Panc1 (cell line): ENCODE measurements at regions not wholly inside any gene's neighbourhood (a gene's known extent, or its start where the extent isn't known, plus 50 kb on each side); places are given as distances from the start of the nearest gene placed in this dataset.

ENCODE experiments used
- ATAC-seq: fragments of 200-7000 bp; cut with Tn5 transposase; 2 replicates; pipeline ENCODE4 v1.9.1; 2020; ENCODE audit warnings: mild to moderate bottlenecking, moderate library complexity
- BruUV-seq: library from RNA; stranded (reverse); fragments of 400-500 nt; replicated peaks from 2 replicates; lab custom pipeline; 2021; lab: Mats Ljungman, UMichigan
- CTCF ChIA-PET: fragments of 300-600 bp; sonication (Branson Sonifier 250); formaldehyde crosslinking; loops from one replicate; lab custom pipeline; 2022; ENCODE audit warnings: antibody characterized with exemption; lab: Charles Lee
- POLR2A ChIA-PET: fragments of 300-600 bp; sonication (Branson Sonifier 250); formaldehyde crosslinking; loops from one replicate; lab custom pipeline; 2022; ENCODE audit warnings: antibody characterized with exemption; lab: Charles Lee
- DNase-seq: peaks from one replicate; pipeline ENCODE4 v3.0.0-alpha.2; 2010; ENCODE audit warnings: low read depth, low spot score
- H3K27ac ChIP-seq: 2 replicates; pipeline ENCODE4 v1.5.1; 2011; ENCODE audit warnings: mild to moderate bottlenecking, low read length, inconsistent platforms
- H3K27me3 ChIP-seq: fragments of 200-500 bp; sonication (Bioruptor generic); 2 replicates; pipeline ENCODE4 v1.6.0; 2014; ENCODE audit warnings: low read length, inconsistent platforms; ENCODE audit not compliant: control insufficient read depth, insufficient read depth
- H3K36me3 ChIP-seq: fragments of 200-500 bp; sonication (Bioruptor generic); 2 replicates; pipeline ENCODE4 v1.5.1; 2014; ENCODE audit warnings: inconsistent platforms, mild to moderate bottlenecking, low read length, moderate library complexity; ENCODE audit not compliant: control insufficient read depth, insufficient read depth
- H3K4me1 ChIP-seq: 2 replicates; pipeline ENCODE4 v1.5.1; 2011; ENCODE audit warnings: inconsistent platforms, mild to moderate bottlenecking, low read length, moderate library complexity; ENCODE audit not compliant: control insufficient read depth, insufficient read depth
- H3K4me3 ChIP-seq, 2 experiments: 2 replicates each; pipeline ENCODE4 v1.5.1; 2011 to 2012; ENCODE audit warnings: low read depth in 2 of 2, low read length in 2 of 2, mild to moderate bottlenecking in 2 of 2, inconsistent platforms in 1 of 2, moderate library complexity in 1 of 2
- H3K9me3 ChIP-seq: fragments of 200-500 bp; sonication (Bioruptor generic); 2 replicates; pipeline ENCODE4 v1.5.1; 2014; ENCODE audit warnings: low read depth, mild to moderate bottlenecking, inconsistent platforms, low read length, moderate library complexity; ENCODE audit not compliant: control insufficient read depth, insufficient read depth
- CTCF ChIP-seq: fragments of 450-650 bp; IDR thresholded peaks from 2 replicates; pipeline ENCODE4 v1.5.1; 2017; ENCODE audit warnings: mild to moderate bottlenecking
- POLR2AphosphoS5 ChIP-seq: IDR thresholded peaks from 2 replicates; pipeline ENCODE4 v1.6.1; 2012; ENCODE audit warnings: mild to moderate bottlenecking, low read depth, low read length, moderate library complexity
- SIN3A ChIP-seq: IDR thresholded peaks from 2 replicates; pipeline ENCODE4 v1.6.1; 2012; ENCODE audit warnings: low read depth, mild to moderate bottlenecking, low read length, moderate library complexity, borderline replicate concordance; ENCODE audit not compliant: insufficient read depth
- TCF7L2 ChIP-seq: IDR thresholded peaks from 2 replicates; pipeline ENCODE4 v1.6.1; 2011; ENCODE audit warnings: mild to moderate bottlenecking, low read depth, low read length, inconsistent platforms
- in situ Hi-C: cut with HindIII; loops from 2 replicates; pipeline ENCODE4 v1.10.0; 2016; ENCODE audit warnings: low sequenced_read_pairs, low pct_unique_long_range_greater_than_20kb
- intact Hi-C: fragments of 100-400 bp; cut with micrococcal nuclease; formaldehyde crosslinking; loops from one replicate; pipeline ENCODE4 v1.10.0; 2022; ENCODE audit not compliant: unreplicated experiment
- TF ChIP-seq, protein P1 (sequence below), 2 experiments: IDR thresholded peaks; 2 replicates each; pipeline ENCODE4 v1.6.1; 2011 to 2012; ENCODE audit warnings: low read depth in 2 of 2, control low read depth in 1 of 2, low read length in 1 of 2, mild to moderate bottlenecking in 1 of 2, moderate library complexity in 1 of 2; ENCODE audit not compliant: insufficient read depth in 1 of 2

DNA sequence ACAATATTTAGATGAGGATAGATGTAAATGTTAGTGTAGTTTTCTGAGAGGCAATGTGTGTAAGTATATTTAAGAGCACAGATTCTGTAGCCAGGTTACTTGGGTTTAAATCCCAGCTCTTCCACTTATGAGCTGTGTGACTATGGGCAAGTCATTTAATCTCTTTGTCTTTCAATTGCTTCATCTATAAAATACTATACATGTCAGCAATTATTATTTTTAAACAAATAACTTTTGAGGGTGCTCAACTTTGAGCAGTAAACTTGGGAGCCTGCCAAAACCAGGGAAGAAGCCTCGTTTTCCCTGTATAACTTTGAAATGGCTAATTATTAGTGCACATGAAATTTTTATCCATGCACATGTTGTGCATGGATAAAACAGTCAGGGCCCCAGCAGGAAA, 222.8 kb downstream of the FOXD2 start:
- ATAC-seq (no peak), DNase-seq (no peak)
- POLR2A ChIA-PET: no interaction called here
- no peaks in the 10 kb centered on the region for H3K4me1 ChIP-seq
- in situ Hi-C loops: no loop called here
- no peak overlapping the region for H3K4me3 ChIP-seq
- no peaks in the 10 kb centered on the region for H3K36me3 ChIP-seq
- no peak overlapping the region for H3K27ac ChIP-seq
- no peaks in the 10 kb centered on the region for H3K9me3 ChIP-seq
- CTCF ChIA-PET: no interaction called here
- intact Hi-C loops: no loop called here
- H3K27me3 ChIP-seq: no peaks in the 10 kb centered on the region
- TF ChIP-seq SIN3A (no peak), TCF7L2 (no peak), CTCF (no peak), POLR2AphosphoS5 (no peak)
- TF ChIP-seq, protein P1, sequence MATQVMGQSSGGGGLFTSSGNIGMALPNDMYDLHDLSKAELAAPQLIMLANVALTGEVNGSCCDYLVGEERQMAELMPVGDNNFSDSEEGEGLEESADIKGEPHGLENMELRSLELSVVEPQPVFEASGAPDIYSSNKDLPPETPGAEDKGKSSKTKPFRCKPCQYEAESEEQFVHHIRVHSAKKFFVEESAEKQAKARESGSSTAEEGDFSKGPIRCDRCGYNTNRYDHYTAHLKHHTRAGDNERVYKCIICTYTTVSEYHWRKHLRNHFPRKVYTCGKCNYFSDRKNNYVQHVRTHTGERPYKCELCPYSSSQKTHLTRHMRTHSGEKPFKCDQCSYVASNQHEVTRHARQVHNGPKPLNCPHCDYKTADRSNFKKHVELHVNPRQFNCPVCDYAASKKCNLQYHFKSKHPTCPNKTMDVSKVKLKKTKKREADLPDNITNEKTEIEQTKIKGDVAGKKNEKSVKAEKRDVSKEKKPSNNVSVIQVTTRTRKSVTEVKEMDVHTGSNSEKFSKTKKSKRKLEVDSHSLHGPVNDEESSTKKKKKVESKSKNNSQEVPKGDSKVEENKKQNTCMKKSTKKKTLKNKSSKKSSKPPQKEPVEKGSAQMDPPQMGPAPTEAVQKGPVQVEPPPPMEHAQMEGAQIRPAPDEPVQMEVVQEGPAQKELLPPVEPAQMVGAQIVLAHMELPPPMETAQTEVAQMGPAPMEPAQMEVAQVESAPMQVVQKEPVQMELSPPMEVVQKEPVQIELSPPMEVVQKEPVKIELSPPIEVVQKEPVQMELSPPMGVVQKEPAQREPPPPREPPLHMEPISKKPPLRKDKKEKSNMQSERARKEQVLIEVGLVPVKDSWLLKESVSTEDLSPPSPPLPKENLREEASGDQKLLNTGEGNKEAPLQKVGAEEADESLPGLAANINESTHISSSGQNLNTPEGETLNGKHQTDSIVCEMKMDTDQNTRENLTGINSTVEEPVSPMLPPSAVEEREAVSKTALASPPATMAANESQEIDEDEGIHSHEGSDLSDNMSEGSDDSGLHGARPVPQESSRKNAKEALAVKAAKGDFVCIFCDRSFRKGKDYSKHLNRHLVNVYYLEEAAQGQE (IDR thresholded peaks at IDR 0.05; ENCODE audit: insufficient read depth in 1 of 2, low read depth in 2 of 2, low read length in 1 of 2): no peak
- BruUV-seq: no TSS peak

DNA sequence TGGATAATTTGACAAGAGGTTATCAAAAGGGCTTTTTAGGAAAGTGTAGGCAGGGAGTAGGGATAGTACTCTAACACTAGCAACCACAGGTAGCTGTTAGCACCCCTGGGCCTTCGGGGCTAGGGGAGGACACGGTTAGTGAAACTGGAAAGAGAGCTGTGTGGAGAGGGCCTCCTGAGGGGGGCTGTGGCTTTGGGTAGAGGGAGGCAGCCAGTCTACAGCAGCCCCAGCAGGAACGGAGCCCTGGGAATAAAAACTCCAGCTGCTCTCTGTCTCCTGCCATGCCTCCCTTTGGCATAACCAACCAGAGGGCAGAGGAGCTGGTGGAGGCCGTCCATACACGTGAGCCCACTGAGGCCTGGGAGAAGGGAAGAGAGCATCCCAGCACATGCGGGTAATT, 223.2 kb downstream of the FOXD2 start:
- ChIA-PET POLR2A (no interaction called here), CTCF (no interaction called here)
- DNase-seq: no peak
- BruUV-seq: no TSS peak
- no peak overlapping the region for H3K4me3 ChIP-seq
- TF ChIP-seq CTCF: no peak
- H3K36me3 ChIP-seq: no peaks in the 10 kb centered on the region
- no peaks in the 10 kb centered on the region for H3K27me3 ChIP-seq
- intact Hi-C loops (no loop called here), in situ Hi-C loops (no loop called here)
- no peaks in the 10 kb centered on the region for H3K9me3 ChIP-seq
- ATAC-seq: no peak
- H3K4me1 ChIP-seq: no peaks in the 10 kb centered on the region
- H3K27ac ChIP-seq: no peak overlapping the region

DNA sequence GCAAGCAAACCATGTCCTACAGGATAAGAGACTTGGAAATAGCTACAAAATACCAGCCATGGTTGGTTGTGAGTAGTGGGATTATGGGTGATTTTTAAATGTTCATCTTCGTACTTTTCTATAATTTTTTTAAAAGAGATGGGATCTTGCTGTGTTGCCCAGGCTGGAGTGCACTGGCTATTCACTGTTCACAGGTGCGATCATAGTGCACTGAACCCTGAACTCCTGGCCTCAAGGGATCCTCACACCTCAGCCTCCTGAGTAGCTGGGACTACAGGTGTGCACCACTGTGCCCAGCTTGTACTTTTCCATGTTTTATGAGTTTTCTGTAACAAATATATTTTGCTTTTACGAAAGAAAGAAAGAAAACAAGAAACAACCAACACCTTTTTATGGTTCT, 224.2 kb downstream of the FOXD2 start:
- no peak for DNase-seq
- intact Hi-C loops: no loop called here
- no peak for TF ChIP-seq CTCF
- no peak for TF ChIP-seq TCF7L2
- TF ChIP-seq SIN3A: no peak
- TF ChIP-seq, protein P1 (IDR thresholded peaks at IDR 0.05; ENCODE audit: insufficient read depth in 1 of 2, low read depth in 2 of 2, low read length in 1 of 2): no peak
- TF ChIP-seq POLR2AphosphoS5: no peak
- Histone ChIP-seq H3K4me1 (no peaks in the 10 kb centered on the region), H3K4me3 (no peak overlapping the region), H3K36me3 (no peaks in the 10 kb centered on the region), H3K27ac (no peak overlapping the region), H3K27me3 (no peaks in the 10 kb centered on the region), H3K9me3 (no peaks in the 10 kb centered on the region)
- no TSS peak for BruUV-seq
- ATAC-seq: no peak
- in situ Hi-C loops: no loop called here
- ChIA-PET CTCF (no interaction called here), POLR2A (interaction anchor here (0.7 kb wide), 1 partner anchor 161 kb away, joined by 7 read pairs; no protein-coding TSS in a partner anchor)
